SU-DHL-6 (cell line): ENCODE measurements at regions not wholly inside any gene's neighbourhood (a gene's known extent, or its start where the extent isn't known, plus 50 kb on each side); places are given as distances from the start of the nearest gene placed in this dataset.

Source experiments
- EZH2phosphoT487 ChIP-seq: fragments of 200-600 bp; sonication (generic), shearing (Covaris generic); conservative IDR thresholded peaks from 2 replicates; pipeline ENCODE4 v1.6.1; 2018; ENCODE audit warnings: mild to moderate bottlenecking, antibody characterized with exemption, low read length, moderate library complexity, mixed read lengths
- TF ChIP-seq, protein P1 (sequence below): fragments of 200-600 bp; sonication (generic); IDR thresholded peaks from one replicate; pipeline ENCODE4 v1.5.1; 2017; ENCODE audit warnings: antibody characterized with exemption, mild to moderate bottlenecking, low read length, moderate library complexity; ENCODE audit not compliant: insufficient read depth, poor library complexity, severe bottlenecking

DNA sequence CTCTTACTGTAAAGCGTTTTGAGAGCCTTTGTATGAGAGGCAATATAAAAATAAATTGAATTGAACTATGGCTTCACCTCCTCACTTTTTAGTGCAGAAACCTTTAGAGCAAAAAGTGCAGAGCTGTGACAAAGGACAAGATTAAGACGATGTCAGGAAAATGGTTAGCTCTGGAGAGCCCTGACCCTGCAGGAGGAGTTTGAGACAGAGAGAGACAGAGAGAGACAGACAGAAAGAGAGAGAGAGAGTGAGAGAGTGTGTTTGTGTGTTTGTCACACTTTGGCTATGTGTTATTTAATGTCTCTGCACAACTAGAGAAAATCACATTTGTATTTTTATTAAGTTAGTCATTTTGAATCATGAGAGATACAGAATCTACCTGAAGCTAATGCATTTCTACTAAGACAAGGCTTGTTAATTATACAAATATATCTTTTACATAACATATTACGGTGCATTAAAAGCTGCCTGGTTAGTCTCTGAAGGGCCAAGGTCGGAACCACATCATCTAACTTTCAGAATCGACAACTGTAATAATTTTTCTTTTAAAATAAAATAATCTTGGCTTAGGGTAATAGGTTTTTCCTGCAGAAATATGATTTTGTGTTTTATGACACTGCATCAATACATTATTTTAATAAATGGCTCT, 423.5 kb upstream of the ZEB2 start:
- TF ChIP-seq, protein P1, sequence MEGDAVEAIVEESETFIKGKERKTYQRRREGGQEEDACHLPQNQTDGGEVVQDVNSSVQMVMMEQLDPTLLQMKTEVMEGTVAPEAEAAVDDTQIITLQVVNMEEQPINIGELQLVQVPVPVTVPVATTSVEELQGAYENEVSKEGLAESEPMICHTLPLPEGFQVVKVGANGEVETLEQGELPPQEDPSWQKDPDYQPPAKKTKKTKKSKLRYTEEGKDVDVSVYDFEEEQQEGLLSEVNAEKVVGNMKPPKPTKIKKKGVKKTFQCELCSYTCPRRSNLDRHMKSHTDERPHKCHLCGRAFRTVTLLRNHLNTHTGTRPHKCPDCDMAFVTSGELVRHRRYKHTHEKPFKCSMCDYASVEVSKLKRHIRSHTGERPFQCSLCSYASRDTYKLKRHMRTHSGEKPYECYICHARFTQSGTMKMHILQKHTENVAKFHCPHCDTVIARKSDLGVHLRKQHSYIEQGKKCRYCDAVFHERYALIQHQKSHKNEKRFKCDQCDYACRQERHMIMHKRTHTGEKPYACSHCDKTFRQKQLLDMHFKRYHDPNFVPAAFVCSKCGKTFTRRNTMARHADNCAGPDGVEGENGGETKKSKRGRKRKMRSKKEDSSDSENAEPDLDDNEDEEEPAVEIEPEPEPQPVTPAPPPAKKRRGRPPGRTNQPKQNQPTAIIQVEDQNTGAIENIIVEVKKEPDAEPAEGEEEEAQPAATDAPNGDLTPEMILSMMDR: no peak
- TF ChIP-seq EZH2phosphoT487: no peak
